Stomach (tissue), 4 donors: ENCODE measurements at regions not wholly inside any gene's neighbourhood (a gene's known extent, or its start where the extent isn't known, plus 50 kb on each side); places are given as distances from the start of the nearest gene placed in this dataset.

Experiments used
- CTCF ChIP-seq, 7 experiments: fragments of 450-650 bp in 4 of 7; fragments of 200-600 bp in 3 of 7; sonication (generic) in 3 of 7; IDR thresholded peaks; one replicate each; pipeline ENCODE4 v1.5.1; 2016 to 2019; ENCODE audit warnings: antibody characterized with exemption in 7 of 7, control low read depth in 2 of 7, mild to moderate bottlenecking in 1 of 7
- EP300 ChIP-seq: sonication (generic); formaldehyde crosslinking; IDR thresholded peaks from one replicate; pipeline ENCODE4 v1.6.1; 2017; ENCODE audit warnings: antibody characterized with exemption

GRCh38 chr13:83798731-83799130 lies 83.5 kb downstream of the SLITRK1 start:
- TF ChIP-seq EP300: no peak
- no peak for TF ChIP-seq CTCF (IDR thresholded peaks at IDR 0.05)
